ENCODE measurements at regions not wholly inside any gene's neighbourhood (a gene's known extent, or its start where the extent isn't known, plus 50 kb on each side); places are given as distances from the start of the nearest gene placed in this dataset.
A peak's percentile ranks its signal among the peaks of the same experiment; 100 is the strongest.

- 82% methylated on average over 2 of the region's 2 CpGs; no CpG with 5 or more reads in 1 of the 2 experiments for WGBS, 2 experiments (ENCODE audit: extremely low coverage in 1 of 2, insufficient coverage in 1 of 2, insufficient read length in 1 of 2, insufficient replicate concordance in 2 of 2, low coverage in 1 of 2, low lambda C conversion rate in 2 of 2, missing lambda C conversion rate in 1 of 2)
- no peak overlapping the region for H2BK20ac ChIP-seq (ENCODE audit: low read length)
These were observed 72.6 kb upstream of the FIGN start for GRCh38 chr2:163808406-163808805.

More at GRCh38 chr2:163808406-163808805, 72.6 kb upstream of the FIGN start:
- Histone ChIP-seq H4K5ac (ENCODE audit: insufficient read length, low read depth, low read length) (no peak overlapping the region), H2BK12ac (ENCODE audit: low read depth, low read length) (no peak overlapping the region), H3K4me1 (replicated peaks in 1 of 4; ENCODE audit: control insufficient read depth in 3 of 4, insufficient read depth in 4 of 4, low read length in 3 of 4) (no peaks in the 10 kb centered on the region), H3K27ac (ENCODE audit: low read depth, low read length) (no peak overlapping the region), H2BK15ac (ENCODE audit: low read length) (no peak overlapping the region), H3K4me3 (ENCODE audit: extremely low read depth in 1 of 4, insufficient read depth in 2 of 4, low read depth in 3 of 4, low read length in 4 of 4) (no peak overlapping the region), H3K23ac (ENCODE audit: insufficient read length) (no peak overlapping the region), H2AFZ (ENCODE audit: low read length) (no peak overlapping the region), H2BK120ac (replicated peaks; ENCODE audit: low read depth, low read length) (no peak overlapping the region), H3K4ac (replicated peaks; ENCODE audit: insufficient read length, low read depth, low read length) (no peak overlapping the region), H3K36me3 (ENCODE audit: control insufficient read depth in 2 of 4, insufficient read depth in 4 of 4, low read length in 3 of 4) (no peaks in the 10 kb centered on the region), H3K18ac (ENCODE audit: extremely low read depth, low read length) (no peak overlapping the region), H3K4me2 (ENCODE audit: insufficient read depth in 1 of 2, low read depth in 2 of 2, low read length in 2 of 2) (no peak overlapping the region), H3K9ac (replicated peaks in 1 of 4; ENCODE audit: extremely low read depth in 1 of 4, low read depth in 3 of 4, low read length in 3 of 4) (no peak overlapping the region), H3K79me2 (ENCODE audit: control insufficient read depth in 1 of 2, insufficient read depth in 2 of 2, low read length in 2 of 2) (no peaks in the 10 kb centered on the region), H2BK5ac (ENCODE audit: low read depth, low read length) (no peak overlapping the region), H3K23me2 (ENCODE audit: low read depth, low read length) (no peaks in the 10 kb centered on the region), H3K79me1 (ENCODE audit: low read depth, low read length) (no peaks in the 10 kb centered on the region), H3K14ac (ENCODE audit: insufficient read length) (no peak overlapping the region), H3K56ac (replicated peaks; ENCODE audit: insufficient read length, low read depth, low read length) (no peak overlapping the region), H4K91ac (replicated peaks; ENCODE audit: insufficient read length, low read length) (no peak overlapping the region), H4K8ac (ENCODE audit: extremely low read depth, insufficient read depth, low read length) (no peak overlapping the region), H2AK5ac (ENCODE audit: low read depth, low read length) (no peak overlapping the region), H3K27me3 (replicated peaks in 1 of 4; ENCODE audit: control insufficient read depth in 3 of 4, extremely low read depth in 1 of 4, insufficient read depth in 3 of 4, low read length in 3 of 4) (no peaks in the 10 kb centered on the region), H3K9me3 (ENCODE audit: insufficient read depth in 2 of 2, low read depth in 1 of 2, low read length in 1 of 2) (no peaks in the 10 kb centered on the region), H4K20me1 (replicated peaks in 1 of 2; ENCODE audit: control insufficient read depth in 1 of 2, insufficient read depth in 2 of 2, low read length in 2 of 2) (no peaks in the 10 kb centered on the region)
- FAIRE-seq (no peak), DNase-seq (ENCODE audit: low read depth in 1 of 2, low spot score in 2 of 2) (no peak)
- no peak for TF ChIP-seq JUN (IDR thresholded peaks at IDR 0.05; ENCODE audit: low read depth, low read length)
- TF ChIP-seq RAD21 (IDR thresholded peaks at IDR 0.05 in 1 of 2, conservative IDR thresholded peaks at IDR 0.05 in 1 of 2; ENCODE audit: low read depth in 2 of 2, low read length in 2 of 2): peak in 1 of 2 experiments; percentile 12; a peak in 1 of 4 replicates
- ChIA-PET POLR2A (ENCODE audit: partially characterized antibody) (no interaction called here), CTCF (ENCODE audit: partially characterized antibody) (interaction anchor here (0.6 to 0.8 kb wide), 3 partner anchors 15 to 629 kb away, joined by 3 read pairs; no protein-coding TSS in a partner anchor)

Data from H1 (cell line).